AG04450 (cell line): ENCODE measurements at regions not wholly inside any gene's neighbourhood (a gene's known extent, or its start where the extent isn't known, plus 50 kb on each side); places are given as distances from the start of the nearest gene placed in this dataset.

ENCODE experiments used
- CTCF ChIA-PET: fragments of 300-600, 350-600 bp; formaldehyde crosslinking; extraction: SDS; loops from one replicate; lab custom pipeline; 2022; ENCODE audit warnings: antibody characterized with exemption, inconsistent platforms; lab: Charles Lee
- POLR2A ChIA-PET: fragments of 350-600 bp; formaldehyde crosslinking; extraction: SDS; loops from one replicate; lab custom pipeline; 2021; ENCODE audit warnings: antibody characterized with exemption, inconsistent platforms; lab: Yijun Ruan, JAX
- DNase-seq: peaks from one replicate; pipeline ENCODE4 v3.0.0-alpha.2; 2011; ENCODE audit warnings: low read depth, low spot score
- H3K27ac ChIP-seq: one replicate; pipeline ENCODE4 v1.5.1; 2012; ENCODE audit warnings: low read depth, low read length, control low read depth
- H3K27me3 ChIP-seq: one replicate; pipeline ENCODE4 v1.6.0; 2012; ENCODE audit warnings: low read length; ENCODE audit not compliant: control insufficient read depth, insufficient read depth
- H3K4me3 ChIP-seq: 2 replicates; pipeline ENCODE4 v1.5.1; 2011; ENCODE audit warnings: mild to moderate bottlenecking, low read depth, low read length, control low read depth
- H3K9me3 ChIP-seq: 2 replicates; pipeline ENCODE4 v1.5.1; 2012; ENCODE audit warnings: low read length; ENCODE audit not compliant: control insufficient read depth, insufficient read depth
- CTCF ChIP-seq: IDR thresholded peaks from 2 replicates; pipeline ENCODE4 v1.5.1; 2011; ENCODE audit warnings: low read depth, low read length, control low read depth, inconsistent platforms

DNA sequence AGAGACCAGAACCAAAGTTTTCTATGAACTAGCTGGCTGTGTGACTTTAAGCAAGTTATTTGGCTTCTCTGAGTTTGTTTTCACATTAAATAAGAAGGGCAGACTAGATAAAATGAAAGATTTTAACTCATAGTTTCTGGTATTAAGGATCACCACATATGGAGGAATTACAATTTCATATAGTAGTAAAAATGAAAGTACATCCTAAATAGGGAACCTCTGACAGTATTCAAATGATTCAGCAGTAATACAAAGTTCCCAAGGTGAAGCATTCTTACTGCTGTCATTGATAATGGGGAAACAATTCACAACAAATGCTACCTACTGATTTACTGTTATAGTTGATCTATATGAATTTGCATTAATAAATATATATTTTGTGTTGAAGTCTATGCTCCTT is 170.3 kb upstream of the VRK2 start:
- Histone ChIP-seq H3K9me3 (no peaks in the 10 kb centered on the region), H3K4me3 (no peak overlapping the region), H3K27me3 (no peaks in the 10 kb centered on the region), H3K27ac (no peak overlapping the region)
- ChIA-PET CTCF (no interaction called here), POLR2A (no interaction called here)
- DNase-seq, result no peak
- no peak for TF ChIP-seq CTCF

DNA sequence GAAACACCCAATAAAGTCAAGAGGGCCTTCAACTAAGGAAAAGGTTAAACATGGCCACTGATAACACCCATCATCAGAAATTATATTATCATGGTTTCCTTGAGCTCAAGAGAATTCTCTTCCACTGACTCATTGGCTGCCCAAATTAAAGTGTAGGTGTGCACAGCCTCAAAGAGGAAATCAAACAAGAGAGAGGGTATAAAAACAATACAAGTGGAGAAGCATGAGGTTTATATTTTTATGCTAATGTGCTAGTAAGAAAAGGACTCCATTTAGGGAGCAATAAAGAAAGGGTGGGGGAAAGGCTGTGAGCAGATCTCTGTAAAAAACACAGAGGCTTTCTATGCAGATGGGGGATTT is 168.8 kb upstream of the VRK2 start:
- no peak for TF ChIP-seq CTCF
- POLR2A ChIA-PET, result no interaction called here
- CTCF ChIA-PET, result interaction anchor here (0.6 kb wide), 1 partner anchor 25 kb away, joined by 3 read pairs; no protein-coding TSS in a partner anchor

DNA sequence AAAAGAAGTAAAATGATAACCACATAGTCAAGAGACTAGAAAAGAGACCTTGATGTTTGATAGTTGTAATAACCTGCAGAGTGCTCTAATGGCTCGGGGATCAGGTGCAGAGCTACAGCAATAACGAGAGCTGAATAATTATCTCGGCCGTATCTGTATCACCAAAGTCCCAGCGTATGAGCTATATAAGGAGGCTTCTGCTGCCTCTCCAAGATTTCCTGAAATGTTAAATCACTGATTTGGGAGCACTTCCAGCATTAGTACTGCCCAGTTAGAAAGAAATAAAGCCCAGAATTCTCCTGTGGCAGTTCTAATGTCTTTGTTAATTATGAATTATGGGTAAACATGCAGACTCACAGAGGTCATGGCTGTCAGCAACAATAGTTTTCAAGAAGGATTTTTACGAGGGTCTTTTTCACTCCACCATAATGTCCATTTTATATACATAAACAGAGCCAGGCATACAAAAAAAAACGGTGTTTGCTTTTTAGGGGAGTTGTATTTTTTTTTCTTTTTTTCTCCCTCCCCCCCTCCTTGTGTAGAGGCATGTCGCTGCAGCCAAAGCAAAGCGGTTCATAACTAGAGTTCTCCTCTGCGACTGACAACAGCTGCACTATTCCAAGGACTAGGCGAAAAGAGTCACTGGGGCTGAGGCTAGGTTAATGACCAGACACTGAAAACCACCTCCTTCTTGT is 168.3 kb upstream of the VRK2 start:
- ChIA-PET CTCF (interaction anchor here (0.6 kb wide), 1 partner anchor 25 kb away, joined by 3 read pairs; no protein-coding TSS in a partner anchor), POLR2A (no interaction called here)
- DNase-seq, result no peak
- no peak for TF ChIP-seq CTCF
- Histone ChIP-seq H3K4me3 (no peak overlapping the region), H3K27ac (no peak overlapping the region), H3K9me3 (no peaks in the 10 kb centered on the region), H3K27me3 (no peaks in the 10 kb centered on the region)

More for the DNA sequence above, 168.8 kb upstream of the VRK2 start:
- Histone ChIP-seq H3K9me3 (no peaks in the 10 kb centered on the region), H3K27ac (no peak overlapping the region), H3K4me3 (no peak overlapping the region), H3K27me3 (no peaks in the 10 kb centered on the region)
- no peak for DNase-seq

DNA sequence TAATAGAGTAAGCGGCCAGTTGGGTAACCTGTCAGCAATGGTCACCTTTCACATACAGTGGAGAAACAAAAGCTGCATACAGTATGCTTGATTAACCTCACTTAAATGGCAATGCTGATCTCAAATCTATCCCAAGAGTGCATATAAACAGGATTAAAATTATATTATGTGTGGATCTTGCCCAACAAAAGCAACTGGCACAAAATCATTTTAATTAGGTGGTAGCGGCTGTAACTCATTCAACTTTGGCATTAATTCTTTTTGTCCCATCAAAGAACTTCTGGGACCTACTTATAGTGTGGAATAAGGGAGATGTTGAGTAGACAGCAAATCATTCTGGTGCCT is 167.8 kb upstream of the VRK2 start:
- POLR2A ChIA-PET, result no interaction called here
- no peak for DNase-seq
- Histone ChIP-seq H3K4me3 (no peak overlapping the region), H3K27ac (no peak overlapping the region), H3K27me3 (no peaks in the 10 kb centered on the region), H3K9me3 (no peaks in the 10 kb centered on the region)
- CTCF ChIA-PET, result no interaction called here
- TF ChIP-seq CTCF, result no peak

GRCh38 chr2:57880446-57880845 is 166.2 kb upstream of the VRK2 start:
- H3K9me3 ChIP-seq, result no peaks in the 10 kb centered on the region
- ChIA-PET POLR2A (no interaction called here), CTCF (no interaction called here)
- no peaks in the 10 kb centered on the region for H3K27me3 ChIP-seq
- H3K4me3 ChIP-seq, result no peak overlapping the region
- TF ChIP-seq CTCF, result no peak
- no peak for DNase-seq
- H3K27ac ChIP-seq, result no peak overlapping the region
